Fibroblast of lung (primary cell): ENCODE measurements at regions not wholly inside any gene's neighbourhood (a gene's known extent, or its start where the extent isn't known, plus 50 kb on each side); places are given as distances from the start of the nearest gene placed in this dataset.

Source experiments
- DNase-seq, 2 donors: peaks; one replicate each; pipeline versions ENCODE4 v3.0.0 to v3.0.0-alpha.2; 2010; ENCODE audit warnings: low read depth in 2 of 2
- H2AFZ ChIP-seq: 2 replicates; pipeline ENCODE4 v1.5.1; 2012; ENCODE audit warnings: low read length, control low read depth, inconsistent platforms
- H3K27ac ChIP-seq: 2 replicates; pipeline ENCODE4 v1.5.1; 2011; ENCODE audit warnings: low read length, control low read depth; ENCODE audit not compliant: insufficient read depth
- H3K27me3 ChIP-seq: 2 replicates; pipeline ENCODE4 v1.5.1; 2011; ENCODE audit warnings: mild to moderate bottlenecking, low read length; ENCODE audit not compliant: control insufficient read depth, insufficient read depth
- H3K36me3 ChIP-seq: 2 replicates; pipeline ENCODE4 v1.5.1; 2011; ENCODE audit warnings: low read length; ENCODE audit not compliant: control insufficient read depth, insufficient read depth
- H3K4me1 ChIP-seq: 2 replicates; pipeline ENCODE4 v1.5.1; 2011; ENCODE audit warnings: low read length; ENCODE audit not compliant: control insufficient read depth, insufficient read depth; ENCODE audit errors: extremely low read depth
- H3K4me2 ChIP-seq: 2 replicates; pipeline ENCODE4 v1.5.1; 2011; ENCODE audit warnings: low read length, control low read depth; ENCODE audit not compliant: insufficient read depth; ENCODE audit errors: extremely low read depth
- H3K4me3 ChIP-seq, 4 experiments: fragments of 200-600 bp in 1 of 4; sonication (generic) in 1 of 4; replicated peaks in 1 of 4; 2 replicates each; pipeline ENCODE4 v1.5.1; 2011 to 2016; ENCODE audit warnings: low read length in 4 of 4, low read depth in 3 of 4, mild to moderate bottlenecking in 3 of 4, control low read depth in 2 of 4, inconsistent platforms in 1 of 4, mixed read lengths in 1 of 4; ENCODE audit not compliant: insufficient read depth in 1 of 4; ENCODE audit errors: control extremely low read depth in 1 of 4
- H3K79me2 ChIP-seq: 2 replicates; pipeline ENCODE4 v1.5.1; 2012; ENCODE audit warnings: mild to moderate bottlenecking, low read length, inconsistent platforms; ENCODE audit not compliant: control insufficient read depth, insufficient read depth
- H3K9ac ChIP-seq: 2 replicates; pipeline ENCODE4 v1.5.1; 2011; ENCODE audit warnings: mild to moderate bottlenecking, low read length, control low read depth; ENCODE audit not compliant: insufficient read depth
- H3K9me3 ChIP-seq: 2 replicates; pipeline ENCODE4 v1.5.1; 2012; ENCODE audit warnings: low read depth, low read length; ENCODE audit not compliant: control insufficient read depth, insufficient read depth
- H4K20me1 ChIP-seq: 2 replicates; pipeline ENCODE4 v1.5.1; 2011; ENCODE audit warnings: low read length; ENCODE audit not compliant: control insufficient read depth, insufficient read depth; ENCODE audit errors: extremely low read depth
- EZH2 ChIP-seq: IDR thresholded peaks from 2 replicates; pipeline ENCODE4 v1.5.1; 2012; ENCODE audit warnings: low read length, control low read depth, mild to moderate bottlenecking; ENCODE audit errors: missing control alignments
- TF ChIP-seq, protein P1 (sequence below), 2 donors: IDR thresholded peaks in 1 of 2; conservative IDR thresholded peaks in 1 of 2; 1 replicate in 1 of 2; 2 replicates in 1 of 2; pipeline ENCODE4 v1.5.1; 2011 to 2012; ENCODE audit warnings: low read length in 2 of 2, control low read depth in 1 of 2, inconsistent platforms in 1 of 2, low read depth in 1 of 2, mild to moderate bottlenecking in 1 of 2

- H3K4me1 ChIP-seq: no peaks in the 10 kb centered on the region
- no peaks in the 10 kb centered on the region for H3K79me2 ChIP-seq
- H3K36me3 ChIP-seq: no peaks in the 10 kb centered on the region
- no peak overlapping the region for H3K4me3 ChIP-seq
- DNase-seq: no peak
- H3K27me3 ChIP-seq: no peaks in the 10 kb centered on the region
- H3K9ac ChIP-seq: no peak overlapping the region
- TF ChIP-seq, protein P1, sequence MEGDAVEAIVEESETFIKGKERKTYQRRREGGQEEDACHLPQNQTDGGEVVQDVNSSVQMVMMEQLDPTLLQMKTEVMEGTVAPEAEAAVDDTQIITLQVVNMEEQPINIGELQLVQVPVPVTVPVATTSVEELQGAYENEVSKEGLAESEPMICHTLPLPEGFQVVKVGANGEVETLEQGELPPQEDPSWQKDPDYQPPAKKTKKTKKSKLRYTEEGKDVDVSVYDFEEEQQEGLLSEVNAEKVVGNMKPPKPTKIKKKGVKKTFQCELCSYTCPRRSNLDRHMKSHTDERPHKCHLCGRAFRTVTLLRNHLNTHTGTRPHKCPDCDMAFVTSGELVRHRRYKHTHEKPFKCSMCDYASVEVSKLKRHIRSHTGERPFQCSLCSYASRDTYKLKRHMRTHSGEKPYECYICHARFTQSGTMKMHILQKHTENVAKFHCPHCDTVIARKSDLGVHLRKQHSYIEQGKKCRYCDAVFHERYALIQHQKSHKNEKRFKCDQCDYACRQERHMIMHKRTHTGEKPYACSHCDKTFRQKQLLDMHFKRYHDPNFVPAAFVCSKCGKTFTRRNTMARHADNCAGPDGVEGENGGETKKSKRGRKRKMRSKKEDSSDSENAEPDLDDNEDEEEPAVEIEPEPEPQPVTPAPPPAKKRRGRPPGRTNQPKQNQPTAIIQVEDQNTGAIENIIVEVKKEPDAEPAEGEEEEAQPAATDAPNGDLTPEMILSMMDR (conservative IDR thresholded peaks at IDR 0.05 in 1 of 2, IDR thresholded peaks at IDR 0.05 in 1 of 2; ENCODE audit: low read depth in 1 of 2, low read length in 2 of 2): no peak
- TF ChIP-seq EZH2: no peak
- no peaks in the 10 kb centered on the region for H4K20me1 ChIP-seq
- no peak overlapping the region for H3K4me2 ChIP-seq
- no peak overlapping the region for H3K27ac ChIP-seq
- no peaks in the 10 kb centered on the region for H3K9me3 ChIP-seq
- H2AFZ ChIP-seq: no peak overlapping the region
Observed at GRCh38 chr7:118477036-118477435, 252.5 kb downstream of the ANKRD7 start.

GRCh38 chr7:118478236-118478635 is 253.7 kb downstream of the ANKRD7 start:
- Histone ChIP-seq H3K27ac (no peak overlapping the region), H3K36me3 (no peaks in the 10 kb centered on the region), H2AFZ (no peak overlapping the region), H3K4me1 (no peaks in the 10 kb centered on the region), H3K4me2 (no peak overlapping the region), H4K20me1 (no peaks in the 10 kb centered on the region), H3K79me2 (no peaks in the 10 kb centered on the region), H3K9me3 (no peaks in the 10 kb centered on the region), H3K9ac (no peak overlapping the region), H3K4me3 (no peak overlapping the region), H3K27me3 (no peaks in the 10 kb centered on the region)
- no peak for DNase-seq
- TF ChIP-seq, protein P1 (conservative IDR thresholded peaks at IDR 0.05 in 1 of 2, IDR thresholded peaks at IDR 0.05 in 1 of 2; ENCODE audit: low read depth in 1 of 2, low read length in 2 of 2): no peak
- TF ChIP-seq EZH2: no peak

- no peaks in the 10 kb centered on the region for H3K36me3 ChIP-seq
- no peak for DNase-seq
- no peaks in the 10 kb centered on the region for H3K4me1 ChIP-seq
- H3K9me3 ChIP-seq: no peaks in the 10 kb centered on the region
- H3K27me3 ChIP-seq: no peaks in the 10 kb centered on the region
- no peaks in the 10 kb centered on the region for H3K79me2 ChIP-seq
- no peak overlapping the region for H3K4me3 ChIP-seq
- no peak overlapping the region for H2AFZ ChIP-seq
- H4K20me1 ChIP-seq: no peaks in the 10 kb centered on the region
- H3K9ac ChIP-seq: no peak overlapping the region
- no peak overlapping the region for H3K4me2 ChIP-seq
- TF ChIP-seq EZH2: no peak
- TF ChIP-seq, protein P1 (conservative IDR thresholded peaks at IDR 0.05 in 1 of 2, IDR thresholded peaks at IDR 0.05 in 1 of 2; ENCODE audit: low read depth in 1 of 2, low read length in 2 of 2): no peak
- H3K27ac ChIP-seq: no peak overlapping the region
Observed at GRCh38 chr7:118478931-118479330, 254.4 kb downstream of the ANKRD7 start.
